Neural cell (in vitro differentiated cells): ENCODE measurements at regions not wholly inside any gene's neighbourhood (a gene's known extent, or its start where the extent isn't known, plus 50 kb on each side); places are given as distances from the start of the nearest gene placed in this dataset.

ENCODE experiments used
- EP300 ChIP-seq: fragments of 450-650 bp; conservative IDR thresholded peaks from 2 replicates; pipeline ENCODE4 v1.6.1; 2014; ENCODE audit warnings: antibody characterized with exemption, mild to moderate bottlenecking, moderate library complexity; ENCODE audit not compliant: poor library complexity, severe bottlenecking
- EZH2 ChIP-seq: fragments of 200-600, 300-800 bp; shearing (Covaris generic), sonication (generic); IDR thresholded peaks from 2 replicates; pipeline ENCODE4 v1.6.1; 2014; ENCODE audit warnings: antibody characterized with exemption, low read length, borderline replicate concordance, mild to moderate bottlenecking; ENCODE audit not compliant: insufficient read depth, poor library complexity, severe bottlenecking
- POLR2AphosphoS5 ChIP-seq: IDR thresholded peaks from 2 replicates; pipeline ENCODE4 v1.6.1; 2012
- SMC3 ChIP-seq: fragments of 450-650 bp; conservative IDR thresholded peaks from 2 replicates; pipeline ENCODE4 v1.6.1; 2014; ENCODE audit warnings: antibody characterized with exemption, mild to moderate bottlenecking, moderate library complexity; ENCODE audit not compliant: poor library complexity
- TAF1 ChIP-seq: IDR thresholded peaks from 2 replicates; pipeline ENCODE4 v1.6.1; 2012; ENCODE audit warnings: low read depth
- TF ChIP-seq, protein P1 (sequence below): fragments of 450-650 bp; IDR thresholded peaks from 2 replicates; pipeline ENCODE4 v1.5.1; 2014; ENCODE audit warnings: antibody characterized with exemption, mild to moderate bottlenecking, moderate library complexity; ENCODE audit not compliant: poor library complexity, severe bottlenecking
- TF ChIP-seq, protein P2 (sequence below): IDR thresholded peaks from 2 replicates; pipeline ENCODE4 v1.6.1; 2012; ENCODE audit warnings: borderline replicate concordance

DNA sequence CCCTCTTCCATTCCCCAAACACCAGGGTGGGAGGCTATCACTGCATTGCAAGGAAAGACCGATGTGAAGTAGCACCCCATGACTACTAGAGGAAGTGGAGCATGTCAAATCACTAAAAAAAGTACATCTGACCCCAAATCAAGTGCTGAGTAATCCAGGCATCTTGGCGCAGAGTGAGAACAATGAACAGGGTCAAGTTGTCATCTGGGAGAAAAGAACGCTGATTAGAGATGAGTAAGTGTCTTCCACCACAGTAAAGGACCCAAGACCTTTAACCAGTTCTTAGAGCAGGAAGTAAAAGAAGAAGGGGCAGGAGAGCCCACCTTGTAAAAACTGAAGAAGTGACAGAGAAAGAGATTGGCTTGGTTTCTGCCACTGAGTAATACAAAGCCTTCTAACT is 75.0 kb upstream of the RAD23B start:
- TF ChIP-seq POLR2AphosphoS5 (no peak), EZH2 (no peak), TAF1 (no peak), EP300 (no peak), SMC3 (no peak)
- TF ChIP-seq, protein P1, sequence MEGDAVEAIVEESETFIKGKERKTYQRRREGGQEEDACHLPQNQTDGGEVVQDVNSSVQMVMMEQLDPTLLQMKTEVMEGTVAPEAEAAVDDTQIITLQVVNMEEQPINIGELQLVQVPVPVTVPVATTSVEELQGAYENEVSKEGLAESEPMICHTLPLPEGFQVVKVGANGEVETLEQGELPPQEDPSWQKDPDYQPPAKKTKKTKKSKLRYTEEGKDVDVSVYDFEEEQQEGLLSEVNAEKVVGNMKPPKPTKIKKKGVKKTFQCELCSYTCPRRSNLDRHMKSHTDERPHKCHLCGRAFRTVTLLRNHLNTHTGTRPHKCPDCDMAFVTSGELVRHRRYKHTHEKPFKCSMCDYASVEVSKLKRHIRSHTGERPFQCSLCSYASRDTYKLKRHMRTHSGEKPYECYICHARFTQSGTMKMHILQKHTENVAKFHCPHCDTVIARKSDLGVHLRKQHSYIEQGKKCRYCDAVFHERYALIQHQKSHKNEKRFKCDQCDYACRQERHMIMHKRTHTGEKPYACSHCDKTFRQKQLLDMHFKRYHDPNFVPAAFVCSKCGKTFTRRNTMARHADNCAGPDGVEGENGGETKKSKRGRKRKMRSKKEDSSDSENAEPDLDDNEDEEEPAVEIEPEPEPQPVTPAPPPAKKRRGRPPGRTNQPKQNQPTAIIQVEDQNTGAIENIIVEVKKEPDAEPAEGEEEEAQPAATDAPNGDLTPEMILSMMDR, result no peak
- TF ChIP-seq, protein P2, sequence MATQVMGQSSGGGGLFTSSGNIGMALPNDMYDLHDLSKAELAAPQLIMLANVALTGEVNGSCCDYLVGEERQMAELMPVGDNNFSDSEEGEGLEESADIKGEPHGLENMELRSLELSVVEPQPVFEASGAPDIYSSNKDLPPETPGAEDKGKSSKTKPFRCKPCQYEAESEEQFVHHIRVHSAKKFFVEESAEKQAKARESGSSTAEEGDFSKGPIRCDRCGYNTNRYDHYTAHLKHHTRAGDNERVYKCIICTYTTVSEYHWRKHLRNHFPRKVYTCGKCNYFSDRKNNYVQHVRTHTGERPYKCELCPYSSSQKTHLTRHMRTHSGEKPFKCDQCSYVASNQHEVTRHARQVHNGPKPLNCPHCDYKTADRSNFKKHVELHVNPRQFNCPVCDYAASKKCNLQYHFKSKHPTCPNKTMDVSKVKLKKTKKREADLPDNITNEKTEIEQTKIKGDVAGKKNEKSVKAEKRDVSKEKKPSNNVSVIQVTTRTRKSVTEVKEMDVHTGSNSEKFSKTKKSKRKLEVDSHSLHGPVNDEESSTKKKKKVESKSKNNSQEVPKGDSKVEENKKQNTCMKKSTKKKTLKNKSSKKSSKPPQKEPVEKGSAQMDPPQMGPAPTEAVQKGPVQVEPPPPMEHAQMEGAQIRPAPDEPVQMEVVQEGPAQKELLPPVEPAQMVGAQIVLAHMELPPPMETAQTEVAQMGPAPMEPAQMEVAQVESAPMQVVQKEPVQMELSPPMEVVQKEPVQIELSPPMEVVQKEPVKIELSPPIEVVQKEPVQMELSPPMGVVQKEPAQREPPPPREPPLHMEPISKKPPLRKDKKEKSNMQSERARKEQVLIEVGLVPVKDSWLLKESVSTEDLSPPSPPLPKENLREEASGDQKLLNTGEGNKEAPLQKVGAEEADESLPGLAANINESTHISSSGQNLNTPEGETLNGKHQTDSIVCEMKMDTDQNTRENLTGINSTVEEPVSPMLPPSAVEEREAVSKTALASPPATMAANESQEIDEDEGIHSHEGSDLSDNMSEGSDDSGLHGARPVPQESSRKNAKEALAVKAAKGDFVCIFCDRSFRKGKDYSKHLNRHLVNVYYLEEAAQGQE, result no peak
